Naive thymus-derived CD4-positive, alpha-beta T cell (primary cell): ENCODE measurements at regions not wholly inside any gene's neighbourhood (a gene's known extent, or its start where the extent isn't known, plus 50 kb on each side); places are given as distances from the start of the nearest gene placed in this dataset.

Experiments
- ATAC-seq: fragments of 150-1000 bp; cut with Tn5 transposase; 2 replicates; pipeline ENCODE4 v1.10.0; 2021; ENCODE audit warnings: mild to moderate bottlenecking, moderate library complexity
- CTCF ChIA-PET: fragments of 350-600 bp; sonication (Branson Sonifier 250); formaldehyde crosslinking; loops from one replicate; lab custom pipeline; 2021; ENCODE audit warnings: antibody characterized with exemption; lab: Charles Lee
- POLR2A ChIA-PET: fragments of 350-600 bp; sonication (Branson Sonifier 250); formaldehyde crosslinking; loops from one replicate; lab custom pipeline; 2021; ENCODE audit warnings: antibody characterized with exemption, inconsistent platforms; lab: Charles Lee
- DNase-seq, 9 donors: peaks; one replicate each; pipeline versions ENCODE4 v3.0.0 to v3.0.0-alpha.2; 2020 to 2022; ENCODE audit warnings: mixed read lengths in 1 of 9
- H3K27ac ChIP-seq: one replicate; pipeline ENCODE4 v1.7.0; 2013; ENCODE audit warnings: mild to moderate bottlenecking, low read depth, low read length, moderate library complexity
- H3K27me3 ChIP-seq, 2 donors: one replicate each; pipeline ENCODE4 v1.7.0; 2013; ENCODE audit warnings: low read length in 2 of 2, mild to moderate bottlenecking in 2 of 2, moderate library complexity in 2 of 2; ENCODE audit not compliant: control insufficient read depth in 2 of 2, insufficient read depth in 2 of 2
- H3K36me3 ChIP-seq, 3 experiments: 1 replicate in 2 of 3; 2 replicates in 1 of 3; pipeline ENCODE4 v1.7.0; 2013; ENCODE audit warnings: low read length in 3 of 3, mild to moderate bottlenecking in 3 of 3, moderate library complexity in 1 of 3; ENCODE audit not compliant: insufficient read depth in 3 of 3, control insufficient read depth in 2 of 3
- H3K4me1 ChIP-seq, 2 donors: one replicate each; pipeline ENCODE4 v1.7.0; 2013; ENCODE audit warnings: low read length in 2 of 2, mild to moderate bottlenecking in 2 of 2, moderate library complexity in 1 of 2; ENCODE audit not compliant: control insufficient read depth in 2 of 2, insufficient read depth in 2 of 2
- H3K4me3 ChIP-seq: 2 replicates; pipeline ENCODE4 v1.7.0; 2013; ENCODE audit warnings: mild to moderate bottlenecking, low read length
- H3K9me3 ChIP-seq, 3 experiments: 1 replicate in 2 of 3; 2 replicates in 1 of 3; pipeline ENCODE4 v1.7.0; 2013; ENCODE audit warnings: low read length in 3 of 3; ENCODE audit not compliant: control insufficient read depth in 2 of 3
- H3K27ac Mint-ChIP-seq, 9 donors: one replicate each; pipeline ENCODE4 v1.8.0; 2020 to 2022; ENCODE audit warnings: mixed read lengths in 9 of 9, mild to moderate bottlenecking in 8 of 9, moderate library complexity in 5 of 9, inconsistent platforms in 2 of 9
- H3K27me3 Mint-ChIP-seq, 5 donors: one replicate each; pipeline ENCODE4 v1.8.0; 2021 to 2022; ENCODE audit warnings: mixed read lengths in 5 of 5, mild to moderate bottlenecking in 1 of 5
- H3K36me3 Mint-ChIP-seq, 5 donors: one replicate each; pipeline ENCODE4 v1.8.0; 2020 to 2022; ENCODE audit warnings: mixed read lengths in 5 of 5, mild to moderate bottlenecking in 3 of 5, inconsistent platforms in 1 of 5
- H3K4me1 Mint-ChIP-seq, 7 donors: one replicate each; pipeline ENCODE4 v1.8.0; 2020 to 2022; ENCODE audit warnings: mixed read lengths in 7 of 7, mild to moderate bottlenecking in 3 of 7, inconsistent platforms in 1 of 7
- H3K4me3 Mint-ChIP-seq, 10 donors: one replicate each; pipeline ENCODE4 v1.8.0; 2020 to 2022; ENCODE audit warnings: mild to moderate bottlenecking in 10 of 10, mixed read lengths in 10 of 10, moderate library complexity in 6 of 10, inconsistent platforms in 2 of 10
- H3K9me3 Mint-ChIP-seq, 11 donors: one replicate each; pipeline ENCODE4 v1.8.0; 2020 to 2022; ENCODE audit warnings: mixed read lengths in 11 of 11, mild to moderate bottlenecking in 4 of 11, inconsistent platforms in 1 of 11, moderate library complexity in 1 of 11
- intact Hi-C, 2 donors: fragments of 100-400 bp; cut with micrococcal nuclease; formaldehyde crosslinking; loops; one replicate each; pipeline ENCODE4 v1.15.1; 2023

GRCh38 chr1:95368178-95368577 lies 134.2 kb downstream of the RWDD3 start:
- POLR2A ChIA-PET: no interaction called here
- ATAC-seq (no peak), DNase-seq (no peak)
- no peaks in the 10 kb centered on the region for H3K4me1 ChIP-seq
- Mint-ChIP-seq H3K4me3 (no peak overlapping the region), H3K27ac (no peak overlapping the region), H3K9me3 (peaks cover 0 to 9% (median 2%) of the 10 kb centered on the region in 11 donors), H3K36me3 (no peaks in the 10 kb centered on the region), H3K27me3 (peaks cover 0 to 14% (median 10%) of the 10 kb centered on the region in 5 donors), H3K4me1 (no peaks in the 10 kb centered on the region)
- H3K36me3 ChIP-seq: no peaks in the 10 kb centered on the region
- H3K4me3 ChIP-seq: no peak overlapping the region
- H3K27me3 ChIP-seq: no peaks in the 10 kb centered on the region
- intact Hi-C loops: no loop called here
- CTCF ChIA-PET: no interaction called here
- H3K27ac ChIP-seq: no peak overlapping the region
- H3K9me3 ChIP-seq: no peaks in the 10 kb centered on the region

- Histone ChIP-seq H3K27me3 (no peaks in the 10 kb centered on the region), H3K4me3 (no peak overlapping the region), H3K27ac (no peak overlapping the region), H3K4me1 (no peaks in the 10 kb centered on the region), H3K36me3 (no peaks in the 10 kb centered on the region), H3K9me3 (no peaks in the 10 kb centered on the region)
- H3K9me3 Mint-ChIP-seq: peaks cover 0 to 8% (median under 1%) of the 10 kb centered on the region in 11 donors
- ChIA-PET CTCF (no interaction called here), POLR2A (no interaction called here)
- intact Hi-C loops: no loop called here
- no peaks in the 10 kb centered on the region for H3K36me3 Mint-ChIP-seq
- H3K27ac Mint-ChIP-seq: no peak overlapping the region
- ATAC-seq (no peak), DNase-seq (no peak)
- H3K27me3 Mint-ChIP-seq: peaks cover 0 to 16% (median under 1%) of the 10 kb centered on the region in 5 donors
- H3K4me3 Mint-ChIP-seq: no peak overlapping the region
- H3K4me1 Mint-ChIP-seq: no peaks in the 10 kb centered on the region
Observed at GRCh38 chr1:95369985-95370690, 136.1 kb downstream of the RWDD3 start.

- peaks cover 0 to 16% (median 0%) of the 10 kb centered on the region in 5 donors for H3K27me3 Mint-ChIP-seq
- POLR2A ChIA-PET: no interaction called here
- peaks cover 0 to 7% (median 0%) of the 10 kb centered on the region in 11 donors for H3K9me3 Mint-ChIP-seq
- no peaks in the 10 kb centered on the region for H3K36me3 Mint-ChIP-seq
- H3K4me1 Mint-ChIP-seq: no peaks in the 10 kb centered on the region
- Histone ChIP-seq H3K4me1 (no peaks in the 10 kb centered on the region), H3K27ac (no peak overlapping the region), H3K27me3 (no peaks in the 10 kb centered on the region), H3K36me3 (no peaks in the 10 kb centered on the region), H3K4me3 (no peak overlapping the region), H3K9me3 (no peaks in the 10 kb centered on the region)
- ATAC-seq: no peak
- DNase-seq: no peak
- CTCF ChIA-PET: no interaction called here
- no peak overlapping the region for H3K4me3 Mint-ChIP-seq
- no peak overlapping the region for H3K27ac Mint-ChIP-seq
- intact Hi-C loops: no loop called here
Observed at GRCh38 chr1:95370691-95371562, 136.9 kb downstream of the RWDD3 start.

- ChIA-PET CTCF (no interaction called here), POLR2A (no interaction called here)
- Histone ChIP-seq H3K4me1 (no peaks in the 10 kb centered on the region), H3K27me3 (no peaks in the 10 kb centered on the region), H3K4me3 (no peak overlapping the region), H3K9me3 (no peaks in the 10 kb centered on the region), H3K27ac (no peak overlapping the region), H3K36me3 (no peaks in the 10 kb centered on the region)
- DNase-seq (no peak), ATAC-seq (no peak)
- no peaks in the 10 kb centered on the region for H3K36me3 Mint-ChIP-seq
- intact Hi-C loops: no loop called here
- no peak overlapping the region for H3K4me3 Mint-ChIP-seq
- H3K27me3 Mint-ChIP-seq: peaks cover 0 to 16% (median 0%) of the 10 kb centered on the region in 5 donors
- H3K27ac Mint-ChIP-seq: no peak overlapping the region
- peaks cover 0 to 7% (median 0%) of the 10 kb centered on the region in 11 donors for H3K9me3 Mint-ChIP-seq
- no peaks in the 10 kb centered on the region for H3K4me1 Mint-ChIP-seq
Observed at GRCh38 chr1:95371666-95372282, 137.8 kb downstream of the RWDD3 start.

- Mint-ChIP-seq H3K4me1 (no peaks in the 10 kb centered on the region), H3K27me3 (peaks cover 0 to 21% (median 0%) of the 10 kb centered on the region in 5 donors), H3K4me3 (no peak overlapping the region), H3K36me3 (no peaks in the 10 kb centered on the region), H3K9me3 (peaks cover 0 to 7% (median 0%) of the 10 kb centered on the region in 11 donors), H3K27ac (no peak overlapping the region)
- POLR2A ChIA-PET: no interaction called here
- Histone ChIP-seq H3K27ac (no peak overlapping the region), H3K4me1 (no peaks in the 10 kb centered on the region), H3K36me3 (no peaks in the 10 kb centered on the region), H3K27me3 (no peaks in the 10 kb centered on the region), H3K9me3 (no peaks in the 10 kb centered on the region), H3K4me3 (no peak overlapping the region)
- CTCF ChIA-PET: no interaction called here
- no peak for ATAC-seq
- DNase-seq: no peak
- intact Hi-C loops: no loop called here
Observed at GRCh38 chr1:95375174-95375573, 141.2 kb downstream of the RWDD3 start.

GRCh38 chr1:95380909-95381308 lies 146.9 kb downstream of the RWDD3 start:
- H3K9me3 ChIP-seq: no peaks in the 10 kb centered on the region
- ATAC-seq: no peak
- no peaks in the 10 kb centered on the region for H3K36me3 ChIP-seq
- Mint-ChIP-seq H3K27ac (no peak overlapping the region), H3K4me1 (no peaks in the 10 kb centered on the region), H3K36me3 (no peaks in the 10 kb centered on the region), H3K9me3 (peaks cover 0 to 4% (median 0%) of the 10 kb centered on the region in 11 donors), H3K27me3 (peaks cover 0 to 5% (median 0%) of the 10 kb centered on the region in 5 donors), H3K4me3 (no peak overlapping the region)
- POLR2A ChIA-PET: no interaction called here
- H3K4me1 ChIP-seq: no peaks in the 10 kb centered on the region
- no peaks in the 10 kb centered on the region for H3K27me3 ChIP-seq
- CTCF ChIA-PET: no interaction called here
- H3K27ac ChIP-seq: no peak overlapping the region
- no peak for DNase-seq
- intact Hi-C loops: no loop called here
- H3K4me3 ChIP-seq: no peak overlapping the region
